Endothelial cell of umbilical vein (primary cell): ENCODE measurements at regions not wholly inside any gene's neighbourhood (a gene's known extent, or its start where the extent isn't known, plus 50 kb on each side); places are given as distances from the start of the nearest gene placed in this dataset.

Experiments
- BruUV-seq: library from RNA; stranded (reverse); fragments of 400-500 nt; replicated peaks from 2 replicates; lab custom pipeline; 2021; lab: Mats Ljungman, UMichigan
- CTCF ChIA-PET: fragments of 300-600, 350-600 bp; sonication (Branson Sonifier 250); formaldehyde crosslinking; loops from one replicate; lab custom pipeline; 2021; ENCODE audit warnings: antibody characterized with exemption, inconsistent platforms; lab: Charles Lee
- POLR2A ChIA-PET: fragments of 300-600, 350-600 bp; sonication (Branson Sonifier 250); formaldehyde crosslinking; loops from one replicate; lab custom pipeline; 2021; ENCODE audit warnings: antibody characterized with exemption, inconsistent platforms; lab: Charles Lee
- DNase-seq: peaks from one replicate; pipeline ENCODE4 v3.0.0-alpha.2; 2011; ENCODE audit warnings: low read depth, low spot score
- FAIRE-seq: peaks from 2 replicates; lab custom pipeline; 2011; peaks lifted over from hg19 to GRCh38; lab: Jason Lieb, UNC
- H2AFZ ChIP-seq: 2 replicates; pipeline ENCODE4 v1.6.0; 2012; ENCODE audit warnings: low read depth, low read length, control low read depth, inconsistent platforms
- H3K27ac ChIP-seq: 2 replicates; pipeline ENCODE4 v1.5.1; 2011; ENCODE audit warnings: low read depth, mild to moderate bottlenecking, control low read depth, low read length, moderate library complexity; ENCODE audit not compliant: insufficient read depth
- H3K27me3 ChIP-seq, 2 experiments: 2 replicates each; pipeline versions ENCODE4 v1.6.0 to v1.6.1; 2011; ENCODE audit warnings: low read length in 2 of 2, mixed read lengths in 1 of 2; ENCODE audit not compliant: control insufficient read depth in 2 of 2, insufficient read depth in 2 of 2
- H3K36me3 ChIP-seq, 2 experiments: 2 replicates in 1 of 2; 3 replicates in 1 of 2; pipeline ENCODE4 v1.5.1; 2011; ENCODE audit warnings: low read length in 2 of 2, mild to moderate bottlenecking in 1 of 2, moderate library complexity in 1 of 2; ENCODE audit not compliant: control insufficient read depth in 2 of 2, insufficient read depth in 2 of 2; ENCODE audit errors: extremely low read depth in 1 of 2
- H3K4me1 ChIP-seq: 3 replicates; pipeline ENCODE4 v1.5.1; 2011; ENCODE audit warnings: mild to moderate bottlenecking, low read length; ENCODE audit not compliant: control insufficient read depth, insufficient read depth; ENCODE audit errors: extremely low read depth
- H3K4me2 ChIP-seq: 2 replicates; pipeline ENCODE4 v1.6.1; 2011; ENCODE audit warnings: low read length, control low read depth, mixed read lengths; ENCODE audit not compliant: insufficient read depth
- H3K4me3 ChIP-seq, 3 experiments: fragments of 200-600 bp in 1 of 3; sonication (generic), shearing (Covaris generic) in 1 of 3; replicated peaks in 1 of 3; 2 replicates each; pipeline ENCODE4 v1.5.1; 2011 to 2016; ENCODE audit warnings: control low read depth in 3 of 3, low read length in 3 of 3, mild to moderate bottlenecking in 2 of 3, inconsistent platforms in 1 of 3, low read depth in 1 of 3, moderate library complexity in 1 of 3; ENCODE audit not compliant: insufficient read depth in 1 of 3
- H3K79me2 ChIP-seq: 2 replicates; pipeline ENCODE4 v1.6.0; 2012; ENCODE audit warnings: low read length, inconsistent platforms; ENCODE audit not compliant: control insufficient read depth, insufficient read depth
- H3K9ac ChIP-seq: replicated peaks from 2 replicates; pipeline ENCODE3; 2011; ENCODE audit warnings: low read length, control low read depth; ENCODE audit not compliant: insufficient read depth; ENCODE audit errors: extremely low read depth
- H3K9me1 ChIP-seq: replicated peaks from 3 replicates; pipeline ENCODE4 v1.6.0; 2011; ENCODE audit warnings: mild to moderate bottlenecking, low read length; ENCODE audit not compliant: control insufficient read depth, insufficient read depth; ENCODE audit errors: extremely low read depth
- H3K9me3 ChIP-seq: replicated peaks from 2 replicates; pipeline ENCODE4 v1.5.1; 2012; ENCODE audit warnings: low read length, inconsistent platforms; ENCODE audit not compliant: control insufficient read depth, insufficient read depth
- H4K20me1 ChIP-seq: replicated peaks from 2 replicates; pipeline ENCODE3; 2011; ENCODE audit warnings: mild to moderate bottlenecking, low read length; ENCODE audit not compliant: control insufficient read depth, insufficient read depth; ENCODE audit errors: extremely low read depth
- EZH2 ChIP-seq: IDR thresholded peaks from 2 replicates; pipeline ENCODE4 v1.6.1; 2012; ENCODE audit warnings: borderline replicate concordance, low read depth, mild to moderate bottlenecking, moderate library complexity, low read length, inconsistent platforms; ENCODE audit not compliant: severe bottlenecking
- FOS ChIP-seq: IDR thresholded peaks from 2 replicates; pipeline ENCODE4 v1.6.1; 2011; ENCODE audit warnings: mild to moderate bottlenecking, low read length, moderate library complexity, borderline replicate concordance; ENCODE audit not compliant: insufficient read depth
- GATA2 ChIP-seq: IDR thresholded peaks from 2 replicates; pipeline ENCODE4 v1.7.0; 2011; ENCODE audit warnings: low read depth, mild to moderate bottlenecking, moderate library complexity, mixed read lengths, low read length; ENCODE audit not compliant: insufficient read length, insufficient read depth
- JUN ChIP-seq: IDR thresholded peaks from 2 replicates; pipeline ENCODE4 v1.6.1; 2011; ENCODE audit warnings: borderline replicate concordance, low read depth; ENCODE audit not compliant: insufficient read length, insufficient read depth
- MYC ChIP-seq: IDR thresholded peaks from one replicate; pipeline ENCODE4 v1.6.1; 2011; ENCODE audit warnings: mild to moderate bottlenecking, low read depth, low read length
- POLR2A ChIP-seq: IDR thresholded peaks from 2 replicates; pipeline ENCODE4 v1.6.1; 2012; ENCODE audit warnings: low read depth, mild to moderate bottlenecking, control low read depth, low read length
- POLR2AphosphoS5 ChIP-seq: IDR thresholded peaks from 2 replicates; pipeline ENCODE4 v1.6.1; 2012; ENCODE audit warnings: low read depth, mild to moderate bottlenecking, control low read depth, low read length, moderate library complexity; ENCODE audit not compliant: insufficient read depth
- dilution Hi-C: fragments of 300-500 bp; cut with MboI; formaldehyde crosslinking; loops from one replicate; pipeline ENCODE4 v1.15.0; 2019; ENCODE audit warnings: low sequenced_read_pairs; ENCODE audit not compliant: extremely low pct_ligation_motif_present
- intact Hi-C: fragments of 100-400 bp; cut with micrococcal nuclease; formaldehyde crosslinking; loops from one replicate; pipeline ENCODE4 v1.10.0; 2022
- TF ChIP-seq, protein P1 (sequence below): IDR thresholded peaks from 2 replicates; pipeline ENCODE4 v1.6.1; 2011; ENCODE audit not compliant: insufficient read depth, insufficient read length

DNA sequence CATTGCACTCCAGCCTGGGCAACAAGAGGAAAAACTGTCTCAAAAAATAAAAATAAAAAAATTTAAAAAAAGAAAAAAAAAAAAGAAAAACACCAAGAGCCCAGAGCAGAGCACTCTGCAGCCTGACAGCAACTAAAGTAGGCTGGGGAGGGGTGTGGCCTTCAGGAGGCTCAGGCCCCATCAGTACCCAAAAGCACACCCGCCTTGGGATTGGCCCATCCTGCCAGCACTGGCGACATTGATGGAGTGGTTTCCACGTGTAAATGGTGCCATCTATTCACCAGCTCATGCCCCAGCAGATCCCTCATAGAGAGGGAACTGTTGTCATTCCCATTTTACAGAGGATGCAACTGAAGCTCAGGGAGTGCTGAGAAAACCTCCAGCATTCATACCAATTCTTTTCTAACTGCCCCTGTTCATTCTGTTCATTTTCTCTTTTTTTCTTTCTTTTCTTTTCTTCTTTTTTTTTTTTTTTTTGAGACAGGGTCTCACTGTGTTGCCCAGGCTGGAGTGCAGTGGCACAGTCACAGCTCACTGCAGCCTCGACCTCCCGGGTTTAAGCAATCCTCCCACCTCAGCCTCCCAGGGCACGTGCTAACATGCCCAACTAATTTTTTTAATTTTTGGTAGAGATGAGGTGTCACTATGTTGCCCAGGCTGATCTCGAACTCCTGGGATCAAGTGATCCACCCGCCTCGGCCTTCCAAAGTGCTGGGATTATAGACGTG is 89.3 kb downstream of the IRF2BPL start:
- no peak overlapping the region for H3K4me3 ChIP-seq
- no peaks in the 10 kb centered on the region for H3K9me1 ChIP-seq
- no peak overlapping the region for H2AFZ ChIP-seq
- CTCF ChIA-PET = interaction anchor here (0.6 to 1.3 kb wide), 5 partner anchors 16 to 122 kb away, joined by 3 to 4 read pairs (median 3); no protein-coding TSS in a partner anchor
- DNase-seq (no peak), FAIRE-seq (no peak)
- POLR2A ChIA-PET = no interaction called here
- dilution Hi-C loops (no loop called here), intact Hi-C loops (no loop called here)
- H3K4me2 ChIP-seq = no peak overlapping the region
- BruUV-seq = no TSS peak
- H3K27ac ChIP-seq = no peak overlapping the region
- no peak overlapping the region for H3K9ac ChIP-seq
- H3K27me3 ChIP-seq = no peaks in the 10 kb centered on the region
- TF ChIP-seq GATA2 (no peak), MYC (no peak), POLR2AphosphoS5 (no peak), EZH2 (no peak), FOS (no peak), POLR2A (no peak), JUN (no peak)
- TF ChIP-seq, protein P1, sequence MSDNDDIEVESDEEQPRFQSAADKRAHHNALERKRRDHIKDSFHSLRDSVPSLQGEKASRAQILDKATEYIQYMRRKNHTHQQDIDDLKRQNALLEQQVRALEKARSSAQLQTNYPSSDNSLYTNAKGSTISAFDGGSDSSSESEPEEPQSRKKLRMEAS = no peak
- H3K36me3 ChIP-seq = no peaks in the 10 kb centered on the region
- H4K20me1 ChIP-seq = no peaks in the 10 kb centered on the region
- H3K9me3 ChIP-seq = no peaks in the 10 kb centered on the region
- H3K79me2 ChIP-seq = no peaks in the 10 kb centered on the region
- no peaks in the 10 kb centered on the region for H3K4me1 ChIP-seq
